ENCODE measurements at regions not wholly inside any gene's neighbourhood (a gene's known extent, or its start where the extent isn't known, plus 50 kb on each side); places are given as distances from the start of the nearest gene placed in this dataset.

- TF ChIP-seq POLR2A (IDR thresholded peaks at IDR 0.05; ENCODE audit: low read length) (no peak), GATA1 (IDR thresholded peaks at IDR 0.05; ENCODE audit: low read depth, low read length) (no peak)
Observed at GRCh38 chr13:64277097-64277496, 2861.4 kb upstream of the PCDH20 start.
